Prostate gland (tissue), 2 donors: ENCODE measurements at regions not wholly inside any gene's neighbourhood (a gene's known extent, or its start where the extent isn't known, plus 50 kb on each side); places are given as distances from the start of the nearest gene placed in this dataset.

Source experiments
- DNase-seq: peaks from one replicate; pipeline ENCODE4 v3.0.0-alpha.2; 2019; ENCODE audit warnings: low spot score
- H3K27ac ChIP-seq, 2 donors: fragments of 200-600 bp; sonication (generic); 2 replicates each; pipeline ENCODE4 v1.5.1; 2017 to 2019
- H3K27me3 ChIP-seq: fragments of 200-600 bp; sonication (generic); replicated peaks from 2 replicates; pipeline ENCODE4 v1.5.1; 2019; ENCODE audit not compliant: insufficient read depth
- H3K36me3 ChIP-seq, 2 donors: fragments of 200-600 bp; sonication (generic); 1 replicate in 1 of 2; 2 replicates in 1 of 2; pipeline versions ENCODE4 v1.5.1 to v1.8.1; 2017 to 2019
- H3K4me1 ChIP-seq: fragments of 200-600 bp; sonication (generic); replicated peaks from 2 replicates; pipeline ENCODE4 v1.5.1; 2019
- H3K4me3 ChIP-seq, 2 donors: fragments of 200-600 bp; sonication (generic); 2 replicates each; pipeline ENCODE4 v1.5.1; 2017 to 2019
- H3K9me3 ChIP-seq: fragments of 200-600 bp; sonication (generic); 2 replicates; pipeline ENCODE4 v1.5.1; 2017
- POLR2A ChIP-seq: fragments of 450-650 bp; IDR thresholded peaks from one replicate; pipeline ENCODE4 v1.6.1; 2016; ENCODE audit warnings: antibody characterized with exemption, mild to moderate bottlenecking
- POLR2AphosphoS5 ChIP-seq: sonication (generic); formaldehyde crosslinking; IDR thresholded peaks from one replicate; pipeline ENCODE4 v1.6.1; 2017; ENCODE audit warnings: antibody characterized with exemption
- WGBS: methylation state at CpG from one replicate; pipeline ENCODE4 v1.1.5; 2018; 5-methylcytosine and 5-hydroxymethylcytosine counted together
- intact Hi-C: fragments of 100-400 bp; cut with DNase I; formaldehyde crosslinking; loops from one replicate; pipeline ENCODE4 v1.14.2; 2022
- TF ChIP-seq, protein P1 (sequence below), 4 experiments: fragments of 200-600 bp in 2 of 4; fragments of 450-650 bp in 2 of 4; sonication (generic) in 2 of 4; IDR thresholded peaks; 1 replicate in 3 of 4; 2 replicates in 1 of 4; pipeline ENCODE4 v1.5.1; 2016 to 2019; ENCODE audit warnings: antibody characterized with exemption in 4 of 4, mild to moderate bottlenecking in 2 of 4, moderate library complexity in 2 of 4

DNA sequence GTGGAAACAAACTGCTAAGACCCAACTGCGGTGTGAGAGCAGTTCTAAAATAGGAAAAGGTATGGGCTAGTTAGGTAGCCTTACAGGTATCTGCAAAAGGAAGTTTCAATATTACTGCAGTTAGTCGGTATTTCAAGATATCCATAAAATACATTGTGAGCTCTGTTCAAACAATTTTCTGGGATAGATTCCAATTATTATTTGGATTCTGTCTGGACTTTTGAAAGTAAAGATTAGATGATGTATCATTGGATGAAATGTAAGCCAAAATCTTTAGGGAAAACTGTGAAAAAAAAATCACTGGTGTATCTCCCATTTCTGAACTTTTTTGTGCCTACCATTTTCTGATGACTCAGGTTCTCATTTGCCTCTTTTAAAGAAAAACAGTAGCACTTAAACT lies 621.6 kb downstream of the CCER1 start:
- DNase-seq, result no peak
- TF ChIP-seq POLR2A (no peak), POLR2AphosphoS5 (no peak)
- TF ChIP-seq, protein P1, sequence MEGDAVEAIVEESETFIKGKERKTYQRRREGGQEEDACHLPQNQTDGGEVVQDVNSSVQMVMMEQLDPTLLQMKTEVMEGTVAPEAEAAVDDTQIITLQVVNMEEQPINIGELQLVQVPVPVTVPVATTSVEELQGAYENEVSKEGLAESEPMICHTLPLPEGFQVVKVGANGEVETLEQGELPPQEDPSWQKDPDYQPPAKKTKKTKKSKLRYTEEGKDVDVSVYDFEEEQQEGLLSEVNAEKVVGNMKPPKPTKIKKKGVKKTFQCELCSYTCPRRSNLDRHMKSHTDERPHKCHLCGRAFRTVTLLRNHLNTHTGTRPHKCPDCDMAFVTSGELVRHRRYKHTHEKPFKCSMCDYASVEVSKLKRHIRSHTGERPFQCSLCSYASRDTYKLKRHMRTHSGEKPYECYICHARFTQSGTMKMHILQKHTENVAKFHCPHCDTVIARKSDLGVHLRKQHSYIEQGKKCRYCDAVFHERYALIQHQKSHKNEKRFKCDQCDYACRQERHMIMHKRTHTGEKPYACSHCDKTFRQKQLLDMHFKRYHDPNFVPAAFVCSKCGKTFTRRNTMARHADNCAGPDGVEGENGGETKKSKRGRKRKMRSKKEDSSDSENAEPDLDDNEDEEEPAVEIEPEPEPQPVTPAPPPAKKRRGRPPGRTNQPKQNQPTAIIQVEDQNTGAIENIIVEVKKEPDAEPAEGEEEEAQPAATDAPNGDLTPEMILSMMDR (IDR thresholded peaks at IDR 0.05), result no peak
- Histone ChIP-seq H3K27me3 (no peaks in the 10 kb centered on the region), H3K9me3 (no peaks in the 10 kb centered on the region), H3K4me3 (no peak overlapping the region), H3K27ac (no peak overlapping the region), H3K4me1 (peaks cover under 1% of the 10 kb centered on the region), H3K36me3 (no peaks in the 10 kb centered on the region)
- intact Hi-C loops, result no loop called here
- WGBS, result 43% methylated on average over 2 of the region's 2 CpGs

DNA sequence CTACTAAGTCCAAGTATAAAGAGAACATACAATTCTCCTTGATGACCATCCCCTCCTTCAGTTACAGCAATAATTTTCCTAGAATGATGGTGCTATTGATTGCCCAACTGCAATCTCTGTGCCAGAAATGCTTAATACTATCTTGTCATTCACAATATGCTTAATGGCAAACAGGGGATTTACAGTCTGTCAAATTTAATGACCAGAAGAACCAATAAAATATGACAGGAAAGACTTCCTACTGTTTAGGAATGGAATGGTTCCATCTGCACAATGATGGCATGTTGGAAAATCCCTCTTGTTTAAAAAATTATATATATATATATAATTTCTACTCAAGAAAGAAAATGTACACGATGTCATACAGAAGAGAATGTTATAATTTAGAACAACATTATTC lies 623.2 kb downstream of the CCER1 start:
- H3K4me3 ChIP-seq, result no peak overlapping the region
- TF ChIP-seq POLR2A (no peak), POLR2AphosphoS5 (no peak)
- TF ChIP-seq, protein P1 (IDR thresholded peaks at IDR 0.05), result no peak
- peaks cover 3% of the 10 kb centered on the region for H3K4me1 ChIP-seq

DNA sequence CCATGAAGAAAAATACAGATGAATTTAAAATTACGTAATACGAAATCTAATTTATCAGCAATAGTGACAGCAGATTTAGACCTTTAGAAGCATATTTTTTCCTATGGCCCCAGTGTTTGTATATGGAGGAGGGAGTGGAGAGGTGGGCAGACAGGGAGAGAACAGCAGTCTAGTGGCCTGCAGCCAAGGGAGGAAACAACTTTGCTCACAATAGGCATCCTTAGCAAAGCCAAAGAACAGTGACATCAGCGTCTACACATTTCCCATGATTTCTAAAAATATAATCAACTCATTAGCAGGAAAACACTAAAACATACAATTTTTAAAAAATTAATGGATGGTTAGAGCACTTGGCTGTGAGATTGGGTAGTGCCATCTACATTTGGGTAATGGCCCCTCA lies 622.6 kb upstream of the ATP2B1 start:
- Histone ChIP-seq H3K4me3 (no peak overlapping the region), H3K9me3 (no peaks in the 10 kb centered on the region), H3K27me3 (no peaks in the 10 kb centered on the region), H3K27ac (no peak overlapping the region), H3K36me3 (no peaks in the 10 kb centered on the region), H3K4me1 (peaks cover 3% of the 10 kb centered on the region)
- 92% methylated on average over 3 of the region's 3 CpGs for WGBS
- DNase-seq, result no peak
- TF ChIP-seq, protein P1 (IDR thresholded peaks at IDR 0.05), result no peak
- intact Hi-C loops, result no loop called here

More for the DNA sequence above, 623.2 kb downstream of the CCER1 start:
- 86% methylated on average over 1 of the region's 1 CpG for WGBS
- no peaks in the 10 kb centered on the region for H3K36me3 ChIP-seq
- no peaks in the 10 kb centered on the region for H3K27me3 ChIP-seq
- no peaks in the 10 kb centered on the region for H3K9me3 ChIP-seq
- no peak for DNase-seq
- intact Hi-C loops, result no loop called here
- no peak overlapping the region for H3K27ac ChIP-seq

DNA sequence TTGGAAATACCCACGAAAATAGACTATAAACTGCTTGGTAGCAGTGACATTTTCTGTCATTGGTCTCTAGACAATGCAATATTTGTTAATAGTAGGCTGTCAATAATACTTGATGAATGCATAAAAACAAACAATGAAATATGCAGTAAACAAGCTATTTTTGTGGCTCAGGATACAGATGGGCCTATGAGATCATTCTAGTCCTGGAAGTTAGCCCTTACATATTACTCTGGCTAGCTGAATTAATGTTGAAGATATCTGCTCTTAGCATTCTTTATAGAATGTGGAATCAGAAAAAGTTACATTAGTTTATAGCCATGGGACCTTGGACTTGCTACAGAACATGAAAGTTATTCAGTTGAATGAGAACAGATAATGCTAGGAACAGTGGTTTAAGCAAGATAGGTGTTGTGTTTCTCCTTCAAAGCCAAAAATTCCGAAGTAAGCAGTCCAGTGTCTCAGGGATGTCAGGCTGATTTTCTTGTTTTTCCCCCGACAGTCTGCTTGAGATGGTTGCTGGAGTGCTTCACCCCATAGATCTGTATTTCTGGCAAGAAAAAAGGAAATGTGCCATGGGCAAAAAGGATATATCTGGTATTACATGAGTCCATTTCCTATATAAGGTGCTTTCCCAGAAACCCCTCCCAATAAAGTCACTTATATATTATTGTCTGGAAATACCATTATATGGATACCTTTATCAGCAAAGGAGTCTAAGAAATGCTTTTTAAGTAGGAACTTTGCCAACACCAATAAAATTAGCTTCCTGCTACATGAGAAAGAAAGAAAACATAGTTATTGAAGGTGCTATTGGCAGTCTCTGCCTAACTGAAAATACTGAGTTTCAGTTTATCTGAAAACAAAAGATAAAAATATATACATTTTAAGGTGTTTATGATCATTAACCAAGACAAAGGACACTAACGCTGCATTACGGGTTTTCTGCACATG lies 619.4 kb upstream of the ATP2B1 start:
- Histone ChIP-seq H3K27me3 (no peaks in the 10 kb centered on the region), H3K36me3 (no peaks in the 10 kb centered on the region), H3K9me3 (no peaks in the 10 kb centered on the region), H3K4me1 (peaks cover 3% of the 10 kb centered on the region), H3K27ac (no peak overlapping the region), H3K4me3 (no peak overlapping the region)
- no peak for DNase-seq
- TF ChIP-seq POLR2A, result no peak
- TF ChIP-seq, protein P1 (IDR thresholded peaks at IDR 0.05), result no peak
- 50% methylated on average over 5 of the region's 5 CpGs for WGBS
- intact Hi-C loops, result no loop called here

DNA sequence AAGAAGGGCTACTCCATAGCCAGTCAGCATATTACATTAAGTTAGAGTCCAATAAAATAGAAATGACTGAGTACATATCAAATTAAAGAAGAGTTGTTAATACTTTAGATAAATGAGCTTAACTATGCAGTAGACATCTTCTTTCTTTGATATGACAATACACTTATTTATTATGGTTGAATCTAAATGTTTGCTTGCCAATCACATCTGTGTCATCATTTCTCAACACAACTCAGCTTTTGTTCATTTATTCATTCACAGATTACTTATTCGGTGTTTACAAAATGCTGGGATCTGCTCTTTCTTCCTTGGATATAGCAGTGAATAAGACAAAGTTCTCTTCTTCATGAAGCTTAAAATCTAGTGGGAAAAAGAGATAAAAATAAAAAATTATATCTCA lies 614.6 kb upstream of the ATP2B1 start:
- DNase-seq, result no peak
- no peaks in the 10 kb centered on the region for H3K27me3 ChIP-seq
- intact Hi-C loops, result no loop called here
- H3K4me3 ChIP-seq, result no peak overlapping the region
- no peaks in the 10 kb centered on the region for H3K9me3 ChIP-seq
- TF ChIP-seq POLR2AphosphoS5 (no peak), POLR2A (no peak)
- TF ChIP-seq, protein P1 (IDR thresholded peaks at IDR 0.05), result no peak
- 100% methylated on average over 1 of the region's 1 CpG for WGBS
- H3K36me3 ChIP-seq, result no peaks in the 10 kb centered on the region
- H3K27ac ChIP-seq, result no peak overlapping the region
- H3K4me1 ChIP-seq, result peaks cover under 1% of the 10 kb centered on the region
